IMR-90 (cell line): ENCODE measurements at regions not wholly inside any gene's neighbourhood (a gene's known extent, or its start where the extent isn't known, plus 50 kb on each side); places are given as distances from the start of the nearest gene placed in this dataset.

Source experiments
- CEBPB ChIP-seq: IDR thresholded peaks from 2 replicates; pipeline ENCODE4 v1.6.1; 2012; ENCODE audit warnings: low read depth, low read length, improper control_type of control experiment
- CHD1 ChIP-seq: IDR thresholded peaks from 2 replicates; pipeline ENCODE4 v1.6.1; 2012; ENCODE audit warnings: low read depth, low read length, improper control_type of control experiment
- CTCF ChIP-seq: conservative IDR thresholded peaks from 2 replicates; pipeline ENCODE4 v1.5.1; 2012; ENCODE audit warnings: mild to moderate bottlenecking, low read depth, low read length, improper control_type of control experiment
- ELK1 ChIP-seq: fragments of 150-350 bp; IDR thresholded peaks from 2 replicates; pipeline ENCODE4 v1.6.1; 2016; ENCODE audit warnings: low read depth, mild to moderate bottlenecking, low read length, moderate library complexity, borderline replicate concordance
- MXI1 ChIP-seq: IDR thresholded peaks from 2 replicates; pipeline ENCODE4 v1.6.1; 2012; ENCODE audit warnings: low read depth, mild to moderate bottlenecking, low read length, moderate library complexity, borderline replicate concordance
- NFE2L2 ChIP-seq: fragments of 150-350 bp; IDR thresholded peaks from 2 replicates; pipeline ENCODE4 v1.6.1; 2016; ENCODE audit warnings: low read depth, mild to moderate bottlenecking, low read length
- POLR2A ChIP-seq: IDR thresholded peaks from 2 replicates; pipeline ENCODE4 v1.6.1; 2012; ENCODE audit warnings: mild to moderate bottlenecking, low read depth, low read length
- RAD21 ChIP-seq: IDR thresholded peaks from 2 replicates; pipeline ENCODE4 v1.6.1; 2012; ENCODE audit warnings: low read length, improper control_type of control experiment
- RCOR1 ChIP-seq: IDR thresholded peaks from 2 replicates; pipeline ENCODE4 v1.6.1; 2012; ENCODE audit warnings: mild to moderate bottlenecking, low read length, improper control_type of control experiment; ENCODE audit not compliant: insufficient replicate concordance
- SMC3 ChIP-seq: fragments of 150-350 bp; IDR thresholded peaks from 2 replicates; pipeline ENCODE4 v1.6.1; 2016; ENCODE audit warnings: low read depth, mild to moderate bottlenecking, antibody characterized with exemption, low read length, moderate library complexity
- USF2 ChIP-seq: fragments of 150-350 bp; IDR thresholded peaks from 2 replicates; pipeline ENCODE4 v1.6.1; 2017; ENCODE audit warnings: mild to moderate bottlenecking, antibody characterized with exemption, low read length, low read depth

GRCh38 chr22:27575348-27575747 lies 226.2 kb downstream of the MN1 start:
- no peak for TF ChIP-seq CTCF
- no peak for TF ChIP-seq RCOR1
- no peak for TF ChIP-seq MXI1
- TF ChIP-seq POLR2A: no peak
- no peak for TF ChIP-seq CEBPB
- TF ChIP-seq SMC3: no peak
- TF ChIP-seq NFE2L2: no peak
- no peak for TF ChIP-seq USF2
- no peak for TF ChIP-seq RAD21
- TF ChIP-seq CHD1: no peak
- TF ChIP-seq ELK1: no peak
